GM18909 (cell line): ENCODE measurements at regions not wholly inside any gene's neighbourhood (a gene's known extent, or its start where the extent isn't known, plus 50 kb on each side); places are given as distances from the start of the nearest gene placed in this dataset.
"Not testable (repeated sequence)": the region's sequence is repeated elsewhere in the genome, so short reads cannot be mapped to it uniquely, and the experiment has no call there.

Experiments
- ATAC-seq: cut with Tn5 transposase; IDR thresholded peaks from one replicate; pipeline ENCODE4 v1.9.1; 2021; ENCODE audit warnings: mild to moderate bottlenecking; ENCODE audit not compliant: unreplicated experiment, poor library complexity

GRCh38 chr2:64250063-64250462 lies 105.8 kb upstream of the PELI1 start:
- no peak for ATAC-seq

- ATAC-seq: no peak
Measured at GRCh38 chr2:64250751-64251423, 106.7 kb upstream of the PELI1 start.

GRCh38 chr2:64251497-64252250 lies 107.5 kb upstream of the PELI1 start:
- no peak for ATAC-seq

- not testable (repeated sequence) for ATAC-seq
Measured at GRCh38 chr2:64252251-64252978, 108.2 kb upstream of the PELI1 start.

GRCh38 chr2:64253421-64253820 lies 109.2 kb upstream of the PELI1 start:
- not testable (repeated sequence) for ATAC-seq

GRCh38 chr2:64258566-64258965 lies 114.3 kb upstream of the PELI1 start:
- no peak for ATAC-seq

GRCh38 chr2:64259312-64259711 lies 115.1 kb upstream of the PELI1 start:
- ATAC-seq: no peak

- no peak for ATAC-seq
Measured at GRCh38 chr2:64260093-64260803, 116.0 kb upstream of the PELI1 start.

- ATAC-seq: peak; percentile 93
Measured at GRCh38 chr2:64260817-64261216, 116.6 kb upstream of the PELI1 start.

GRCh38 chr2:64262071-64262470 lies 117.9 kb upstream of the PELI1 start:
- no peak for ATAC-seq

GRCh38 chr2:64262816-64263215 lies 118.6 kb upstream of the PELI1 start:
- ATAC-seq: no peak

- ATAC-seq: no peak
Measured at GRCh38 chr2:64263315-64263714, 119.1 kb upstream of the PELI1 start.

- ATAC-seq: no peak
Measured at GRCh38 chr2:64267699-64268098, 123.5 kb upstream of the PELI1 start.

- no peak for ATAC-seq
Measured at GRCh38 chr2:64268330-64269048, 124.3 kb upstream of the PELI1 start.

- ATAC-seq: no peak
Measured at GRCh38 chr2:64273524-64274398, 129.5 kb upstream of the PELI1 start.

- no peak for ATAC-seq
Measured at GRCh38 chr2:64274399-64275173, 130.4 kb upstream of the PELI1 start.

GRCh38 chr2:64275174-64275466 lies 130.9 kb upstream of the PELI1 start:
- ATAC-seq: no peak

GRCh38 chr2:64276417-64277095 lies 132.3 kb upstream of the PELI1 start:
- no peak for ATAC-seq
